Thymus (tissue), 11 donors: ENCODE measurements at regions not wholly inside any gene's neighbourhood (a gene's known extent, or its start where the extent isn't known, plus 50 kb on each side); places are given as distances from the start of the nearest gene placed in this dataset.
"Not testable (repeated sequence)": the region's sequence is repeated elsewhere in the genome, so short reads cannot be mapped to it uniquely, and the experiment has no call there.

ENCODE experiments used
- DNase-seq, 9 donors: peaks; one replicate each; pipeline ENCODE4 v3.0.0-alpha.2; 2013; ENCODE audit warnings: low spot score in 9 of 9, low read depth in 6 of 9, missing footprints in 1 of 9
- H3K27ac ChIP-seq, 2 donors: one replicate each; pipeline ENCODE4 v1.5.1; 2013; ENCODE audit warnings: control low read depth in 1 of 2, low read depth in 1 of 2, low read length in 1 of 2, mild to moderate bottlenecking in 1 of 2, moderate library complexity in 1 of 2
- H3K27me3 ChIP-seq, 2 donors: one replicate each; pipeline ENCODE4 v1.5.1; 2013; ENCODE audit warnings: low read length in 1 of 2; ENCODE audit not compliant: control insufficient read depth in 2 of 2, insufficient read depth in 1 of 2
- H3K36me3 ChIP-seq, 2 donors: one replicate each; pipeline ENCODE4 v1.5.1; 2013; ENCODE audit warnings: low read length in 1 of 2, mild to moderate bottlenecking in 1 of 2, moderate library complexity in 1 of 2; ENCODE audit not compliant: control insufficient read depth in 2 of 2, insufficient read depth in 2 of 2
- H3K4me1 ChIP-seq, 2 donors: one replicate each; pipeline ENCODE4 v1.5.1; 2013; ENCODE audit warnings: low read length in 2 of 2; ENCODE audit not compliant: control insufficient read depth in 2 of 2, insufficient read depth in 2 of 2
- H3K4me3 ChIP-seq, 2 donors: one replicate each; pipeline ENCODE4 v1.5.1; 2013; ENCODE audit warnings: low read length in 2 of 2, control low read depth in 1 of 2, mild to moderate bottlenecking in 1 of 2
- H3K9me3 ChIP-seq, 2 donors: one replicate each; pipeline ENCODE4 v1.5.1; 2013; ENCODE audit warnings: low read length in 1 of 2, mild to moderate bottlenecking in 1 of 2; ENCODE audit not compliant: control insufficient read depth in 2 of 2, insufficient read depth in 1 of 2
- WGBS: extraction: QIAGEN DNeasy Blood & Tissue Kit; methylation state at CpG from one replicate; pipeline ENCODE4 v1.1.7; 2013; 5-methylcytosine and 5-hydroxymethylcytosine counted together
- donor health status: healthy.

DNA sequence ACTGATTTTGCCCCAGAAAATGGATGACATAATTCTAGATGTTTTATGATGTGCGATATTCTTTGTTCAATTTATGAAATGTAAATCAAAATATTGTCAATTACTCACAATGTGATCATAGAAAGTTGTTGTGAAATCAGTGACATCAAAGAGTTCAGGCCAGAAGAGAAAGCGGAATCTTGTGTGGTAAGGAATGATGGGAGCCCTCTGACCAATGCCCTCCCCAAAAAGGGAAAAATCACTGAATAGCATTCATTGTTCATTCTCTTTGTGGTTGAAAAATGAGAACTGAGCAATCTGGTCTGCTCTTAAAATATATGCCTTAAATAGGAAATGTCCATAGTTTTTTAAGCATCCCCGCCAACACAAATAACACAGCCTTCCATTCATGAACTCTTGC lies 247.1 kb upstream of the GRIK2 start:
- no peak for DNase-seq
- no peak overlapping the region for H3K27ac ChIP-seq
- no peaks in the 10 kb centered on the region for H3K27me3 ChIP-seq
- H3K4me1 ChIP-seq = no peaks in the 10 kb centered on the region
- no peaks in the 10 kb centered on the region for H3K36me3 ChIP-seq
- 95% methylated on average over 3 of the region's 3 CpGs for WGBS
- no peak overlapping the region for H3K4me3 ChIP-seq
- H3K9me3 ChIP-seq = no peaks in the 10 kb centered on the region

- H3K36me3 ChIP-seq = no peaks in the 10 kb centered on the region
These were observed 243.3 kb upstream of the GRIK2 start for GRCh38 chr6:101150226-101150625.

DNA sequence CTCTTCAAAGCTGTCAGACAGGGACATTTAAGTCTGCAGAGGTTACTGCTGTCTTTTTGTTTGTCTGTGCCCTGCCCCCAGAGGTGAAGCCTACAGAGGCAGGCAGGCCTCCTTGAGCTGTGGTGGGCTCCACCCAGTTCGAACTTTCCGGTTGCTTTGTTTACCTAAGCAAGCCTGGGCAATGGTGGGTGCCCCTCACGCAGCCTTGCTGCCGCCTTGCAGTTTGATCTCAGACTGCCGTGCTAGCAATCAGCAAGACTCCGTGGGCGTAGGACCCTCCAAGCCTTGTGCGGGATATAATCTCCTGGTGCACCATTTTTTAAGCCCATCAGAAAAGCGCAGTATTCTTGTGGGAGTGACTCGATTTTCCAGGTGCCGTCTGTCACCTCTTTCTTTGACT lies 235.9 kb upstream of the GRIK2 start:
- WGBS = 97% methylated on average over 11 of the region's 11 CpGs
- H3K27me3 ChIP-seq, H3K4me1 ChIP-seq, H3K9me3 ChIP-seq, H3K27ac ChIP-seq, DNase-seq, H3K4me3 ChIP-seq, H3K36me3 ChIP-seq: not testable (repeated sequence)

More at GRCh38 chr6:101150226-101150625, 243.3 kb upstream of the GRIK2 start:
- Histone ChIP-seq H3K27ac (no peak overlapping the region), H3K27me3 (no peaks in the 10 kb centered on the region), H3K9me3 (no peaks in the 10 kb centered on the region), H3K4me1 (no peaks in the 10 kb centered on the region), H3K4me3 (no peak overlapping the region)
- no peak for DNase-seq

GRCh38 chr6:101163611-101164010 lies 229.9 kb upstream of the GRIK2 start:
- 78% methylated on average over 3 of the region's 3 CpGs for WGBS
- Histone ChIP-seq H3K36me3 (no peaks in the 10 kb centered on the region), H3K4me1 (no peaks in the 10 kb centered on the region), H3K27ac (no peak overlapping the region), H3K4me3 (no peak overlapping the region), H3K27me3 (no peaks in the 10 kb centered on the region), H3K9me3 (peaks cover 0 to 4% of the 10 kb centered on the region in 2 donors)
- DNase-seq = no peak

- DNase-seq = no peak
- no peak overlapping the region for H3K4me3 ChIP-seq
- H3K9me3 ChIP-seq = peaks cover 0 to 4% of the 10 kb centered on the region in 2 donors
- H3K27ac ChIP-seq = no peak overlapping the region
- 97% methylated on average over 14 of the region's 14 CpGs for WGBS
- H3K27me3 ChIP-seq = no peaks in the 10 kb centered on the region
- no peaks in the 10 kb centered on the region for H3K36me3 ChIP-seq
- no peaks in the 10 kb centered on the region for H3K4me1 ChIP-seq
These were observed 225.9 kb upstream of the GRIK2 start for GRCh38 chr6:101167638-101168037.

GRCh38 chr6:101171049-101171448 lies 222.5 kb upstream of the GRIK2 start:
- not testable (repeated sequence) for DNase-seq, H3K9me3 ChIP-seq, H3K36me3 ChIP-seq, H3K4me3 ChIP-seq, H3K27me3 ChIP-seq, H3K27ac ChIP-seq, H3K4me1 ChIP-seq
- WGBS = 92% methylated on average over 4 of the region's 4 CpGs

DNA sequence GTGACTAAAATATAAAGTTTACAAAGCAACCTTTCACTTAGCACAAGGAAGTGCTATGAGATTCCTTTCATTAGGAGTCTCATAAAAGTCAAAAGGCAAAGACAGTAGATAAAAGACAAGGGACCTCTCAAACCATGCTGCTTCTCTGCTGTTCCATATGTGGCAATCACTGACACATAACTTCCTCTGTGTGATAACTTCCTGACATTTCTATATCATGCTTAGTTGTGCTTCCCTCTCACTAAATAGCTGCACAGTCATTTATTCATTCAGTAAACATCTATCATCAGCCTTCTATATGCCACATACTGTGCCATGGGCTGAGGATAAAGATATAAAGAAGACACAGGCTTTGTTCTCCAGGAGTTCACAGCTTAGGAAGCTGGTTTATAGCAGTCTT lies 214.8 kb upstream of the GRIK2 start:
- Histone ChIP-seq H3K4me3 (no peak overlapping the region), H3K27ac (no peak overlapping the region), H3K27me3 (no peaks in the 10 kb centered on the region), H3K36me3 (no peaks in the 10 kb centered on the region), H3K9me3 (no peaks in the 10 kb centered on the region), H3K4me1 (no peaks in the 10 kb centered on the region)
- no peak for DNase-seq

- Histone ChIP-seq H3K4me1 (no peaks in the 10 kb centered on the region), H3K9me3 (no peaks in the 10 kb centered on the region), H3K27ac (no peak overlapping the region), H3K4me3 (no peak overlapping the region), H3K27me3 (no peaks in the 10 kb centered on the region), H3K36me3 (no peaks in the 10 kb centered on the region)
- 87% methylated on average over 6 of the region's 6 CpGs for WGBS
- no peak for DNase-seq
These were observed 212.5 kb upstream of the GRIK2 start for GRCh38 chr6:101181006-101181405.

GRCh38 chr6:101188285-101188798 lies 205.2 kb upstream of the GRIK2 start:
- H3K36me3 ChIP-seq, H3K4me3 ChIP-seq, H3K27ac ChIP-seq, H3K27me3 ChIP-seq, H3K9me3 ChIP-seq, DNase-seq, H3K4me1 ChIP-seq: not testable (repeated sequence)
- WGBS = 91% methylated on average over 12 of the region's 12 CpGs

GRCh38 chr6:101195588-101195987 lies 197.9 kb upstream of the GRIK2 start:
- no peak for DNase-seq
- no peaks in the 10 kb centered on the region for H3K4me1 ChIP-seq
- no peaks in the 10 kb centered on the region for H3K9me3 ChIP-seq
- H3K36me3 ChIP-seq = no peaks in the 10 kb centered on the region
- no peak overlapping the region for H3K27ac ChIP-seq
- no peak overlapping the region for H3K4me3 ChIP-seq
- no peaks in the 10 kb centered on the region for H3K27me3 ChIP-seq
